GM21717 (cell line): ENCODE measurements at regions not wholly inside any gene's neighbourhood (a gene's known extent, or its start where the extent isn't known, plus 50 kb on each side); places are given as distances from the start of the nearest gene placed in this dataset.
"Not testable (repeated sequence)": the region's sequence is repeated elsewhere in the genome, so short reads cannot be mapped to it uniquely, and the experiment has no call there.

ENCODE experiments used
- ATAC-seq: cut with Tn5 transposase; IDR thresholded peaks from one replicate; pipeline ENCODE4 v1.9.1; 2021; ENCODE audit warnings: mild to moderate bottlenecking, moderate library complexity; ENCODE audit not compliant: unreplicated experiment

DNA sequence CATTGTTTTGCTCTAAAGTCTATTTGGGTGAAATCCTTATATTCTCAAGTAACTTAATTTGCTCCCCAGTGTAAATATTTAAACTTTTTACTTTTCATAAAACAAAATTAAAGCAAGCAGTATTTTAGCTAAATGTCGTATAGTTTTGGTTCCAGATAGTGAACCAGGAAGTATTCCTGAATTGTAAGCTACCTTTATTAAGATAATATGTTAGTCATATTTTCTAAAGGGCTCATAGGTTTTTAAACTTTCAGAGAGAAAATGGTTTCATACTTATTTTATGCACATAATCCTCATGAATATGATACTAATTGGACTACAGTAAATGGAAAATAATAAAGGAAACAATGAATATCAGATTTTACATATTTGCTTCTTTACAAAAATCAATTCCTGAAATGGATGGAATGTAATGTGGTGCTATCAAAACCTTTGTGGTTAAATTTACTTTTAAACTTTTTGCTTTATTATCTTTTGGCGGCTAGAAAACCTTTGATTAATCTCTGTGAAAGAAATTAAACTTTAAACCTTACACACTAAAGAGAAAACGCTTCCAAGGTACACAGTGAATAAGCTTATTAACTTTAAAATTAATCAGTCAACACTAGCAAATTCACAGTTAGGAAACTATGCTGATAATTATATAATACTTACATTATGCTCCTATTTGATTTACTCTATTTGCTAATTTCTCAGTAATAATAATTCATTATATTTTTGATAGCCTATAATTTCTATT is 76.6 kb upstream of the RHOBTB1 start:
- ATAC-seq = no peak

DNA sequence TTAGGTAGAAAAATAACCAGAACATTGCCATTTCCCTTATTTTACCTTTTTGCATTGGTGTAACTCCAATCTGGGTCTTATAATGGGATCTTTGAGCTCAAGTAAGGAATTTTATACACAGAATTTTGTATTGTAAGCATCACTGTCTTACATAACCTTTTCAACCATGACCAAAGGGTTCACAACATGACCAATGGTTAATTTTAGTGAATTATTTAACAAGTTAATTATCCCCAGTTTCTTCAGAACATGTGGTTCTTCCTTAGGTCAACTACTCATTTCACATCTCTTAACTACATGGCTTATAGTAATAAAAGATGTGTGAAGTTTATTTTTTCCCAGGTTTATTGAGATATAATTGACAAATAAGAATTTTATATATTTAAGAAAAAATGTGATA is 74.2 kb upstream of the RHOBTB1 start:
- no peak for ATAC-seq

DNA sequence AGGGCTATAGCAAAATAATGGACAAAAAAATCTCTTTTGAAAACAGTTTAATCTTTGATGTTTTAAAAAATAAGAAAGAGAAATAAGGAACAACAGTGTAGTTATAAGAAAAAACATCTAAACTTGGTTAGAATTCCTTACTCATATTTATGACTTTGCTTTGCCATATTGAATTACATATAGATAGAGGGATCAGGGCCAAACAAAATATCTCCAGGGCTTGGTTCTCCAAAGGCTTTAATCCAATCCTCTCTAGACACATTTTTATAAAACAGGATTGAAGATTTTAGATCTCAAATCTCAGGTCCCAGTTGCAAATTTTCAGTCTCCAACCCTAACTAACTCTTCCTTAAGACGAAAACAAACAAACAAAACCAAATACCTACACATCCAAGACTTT is 72.6 kb upstream of the RHOBTB1 start:
- no peak for ATAC-seq

DNA sequence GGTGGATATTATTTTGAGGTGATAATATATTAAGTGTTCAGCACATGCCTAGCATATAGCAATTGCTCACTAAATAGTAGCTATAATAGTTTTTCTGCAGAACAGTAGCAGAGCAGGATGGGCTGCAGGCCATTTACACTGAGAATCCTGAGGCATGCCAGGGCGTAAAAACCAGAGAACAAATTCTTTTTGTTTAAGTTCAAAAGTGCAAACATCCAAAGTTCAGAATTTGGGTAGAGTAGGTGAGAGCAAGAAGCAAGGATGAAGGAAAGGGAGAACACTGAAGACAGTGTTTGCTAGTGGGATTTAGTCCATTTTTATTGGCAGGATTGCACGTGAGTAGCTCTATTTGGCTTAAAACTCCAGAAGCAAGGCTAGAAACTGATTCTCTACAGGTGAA is 72.0 kb upstream of the RHOBTB1 start:
- ATAC-seq = no peak

DNA sequence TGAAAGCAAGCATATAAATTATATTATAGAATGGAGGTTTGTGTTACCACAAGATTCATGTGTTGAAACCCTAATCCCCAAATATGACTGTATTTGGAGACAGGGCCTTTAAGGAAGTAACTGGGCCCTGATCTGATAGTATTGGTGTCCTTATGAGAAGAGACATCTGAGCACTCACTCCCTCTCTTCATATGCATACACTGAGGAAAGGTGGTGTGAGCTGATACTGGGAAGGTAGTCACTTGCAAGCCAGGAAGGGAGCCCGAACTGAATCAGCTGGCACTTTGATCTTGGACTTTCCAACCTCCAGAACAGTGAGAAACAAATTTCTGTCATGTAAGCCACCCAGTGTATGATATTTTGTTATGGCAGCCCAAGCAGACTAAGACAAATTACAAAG is 66.9 kb upstream of the RHOBTB1 start:
- ATAC-seq = no peak

DNA sequence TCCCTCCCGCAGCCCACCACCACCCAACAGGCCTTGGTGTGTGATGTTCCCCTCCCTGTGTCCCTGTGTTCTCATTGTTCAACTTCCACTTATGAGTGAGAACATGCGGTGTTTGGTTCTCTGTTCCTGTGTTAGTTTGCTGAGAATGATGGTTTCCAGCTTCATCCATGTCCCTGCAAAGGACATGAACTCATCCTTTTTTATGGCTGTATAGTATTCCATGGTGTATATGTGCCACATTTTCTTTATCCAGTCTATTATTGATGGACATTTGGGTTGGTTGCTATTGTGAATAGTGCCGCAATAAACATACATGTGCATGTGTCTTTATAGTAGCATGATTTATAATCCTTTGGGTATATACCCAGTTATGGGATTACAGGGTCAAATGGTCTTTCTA is 59.1 kb upstream of the RHOBTB1 start:
- not testable (repeated sequence) for ATAC-seq

DNA sequence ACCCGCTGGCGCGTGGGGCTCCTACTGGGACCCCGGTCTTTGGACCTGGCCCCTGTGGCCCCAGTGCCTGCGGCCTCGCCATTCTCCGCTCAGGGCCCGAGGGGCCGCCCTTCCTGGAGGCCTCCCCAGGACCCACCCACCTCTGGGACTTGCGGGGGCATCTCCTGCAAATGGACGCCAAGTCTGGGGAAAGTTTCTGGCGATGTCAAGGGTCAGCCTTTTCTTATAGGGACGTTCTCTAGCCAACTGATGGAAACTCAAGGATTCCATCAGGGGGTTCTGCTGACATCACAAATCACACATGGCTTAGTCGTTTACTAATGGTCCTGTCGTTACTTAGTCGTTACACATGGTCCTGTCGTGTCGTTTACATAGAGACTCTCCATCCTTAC is 57.7 kb upstream of the RHOBTB1 start:
- no peak for ATAC-seq

DNA sequence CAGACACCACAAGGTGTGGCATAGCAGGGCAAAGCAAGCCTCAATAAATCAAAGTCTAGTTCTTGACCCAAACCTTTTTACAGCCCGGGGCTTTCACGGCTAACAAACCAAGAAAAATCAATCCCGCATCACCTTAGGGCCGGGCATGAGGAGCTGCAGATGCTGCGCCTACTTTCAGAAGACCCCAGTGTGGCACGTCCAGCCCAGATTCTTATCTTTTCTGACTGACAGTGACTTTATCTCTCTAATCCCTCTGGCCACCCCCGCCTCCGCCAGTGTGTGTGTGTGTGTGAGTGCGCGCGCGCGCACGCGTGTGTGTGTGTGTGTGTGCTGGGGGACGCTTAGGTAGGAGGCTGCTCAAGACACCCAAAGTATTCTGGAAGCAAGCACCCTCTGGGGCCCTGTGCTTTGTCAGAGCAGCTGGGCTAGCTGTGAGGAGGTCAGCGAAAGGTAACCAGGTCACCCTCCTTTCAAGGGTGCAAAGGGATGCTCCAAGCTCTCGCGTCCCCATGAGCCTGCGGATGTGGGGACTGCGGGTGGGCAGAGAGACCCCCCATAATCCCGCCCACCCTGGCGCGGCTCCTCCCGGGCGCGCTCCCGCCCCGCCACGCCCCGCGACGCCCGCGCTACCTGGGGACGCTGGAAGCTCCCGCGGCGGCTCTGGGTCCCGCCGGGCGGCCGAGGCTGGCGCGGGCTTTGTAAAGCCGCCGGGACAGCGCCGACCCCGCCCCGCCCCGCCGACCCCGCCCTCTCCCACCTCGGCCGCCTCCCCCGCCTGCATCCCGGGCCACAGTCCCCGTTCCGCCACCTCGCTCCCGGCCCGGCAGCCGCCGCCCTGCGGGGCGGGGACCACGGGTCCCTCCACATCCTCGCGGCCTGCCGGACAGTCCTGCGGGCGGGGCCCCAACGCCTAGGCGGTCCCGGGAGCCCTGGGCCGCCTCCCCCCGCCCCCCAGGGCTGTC is 57.1 kb upstream of the RHOBTB1 start:
- ATAC-seq = no peak

DNA sequence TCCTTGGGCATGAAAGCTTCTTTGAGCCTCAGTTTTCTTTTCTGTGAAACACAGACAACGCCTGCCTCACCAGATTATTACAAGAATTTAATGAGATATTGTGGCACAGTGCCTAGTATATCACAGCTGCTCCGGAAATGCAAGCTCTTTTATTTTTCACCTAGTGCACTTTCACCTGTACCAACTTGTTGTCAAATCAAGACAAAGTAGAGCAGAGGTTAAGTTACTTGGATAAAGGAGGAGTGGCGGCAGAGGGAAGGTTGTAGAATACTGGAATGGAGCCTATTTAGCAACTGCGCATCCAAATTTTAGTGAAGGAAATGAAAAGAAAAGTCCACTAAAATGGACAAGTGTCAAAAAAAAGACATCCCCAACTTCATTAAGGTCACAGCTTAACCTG is 54.9 kb upstream of the RHOBTB1 start:
- no peak for ATAC-seq

DNA sequence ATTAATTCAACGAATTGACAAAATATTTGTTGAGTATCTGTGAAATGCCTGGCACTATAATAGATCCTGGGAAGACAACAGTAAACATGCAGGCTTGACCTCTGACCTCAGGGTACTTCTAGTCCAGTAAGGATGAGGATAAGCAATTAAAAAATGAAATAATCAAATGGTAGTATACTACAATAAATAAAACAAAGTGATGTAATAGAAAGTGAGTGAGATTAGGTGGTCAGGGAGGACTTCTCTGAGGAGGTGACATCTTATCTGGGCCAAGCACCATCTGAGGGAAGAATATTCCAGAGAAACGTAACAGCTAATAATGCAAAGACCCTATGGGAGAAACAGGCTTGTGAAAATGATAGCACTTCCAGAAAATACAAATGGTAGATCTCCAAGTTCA is 50.1 kb upstream of the RHOBTB1 start:
- no peak for ATAC-seq
